DND-41 (cell line): ENCODE measurements at regions not wholly inside any gene's neighbourhood (a gene's known extent, or its start where the extent isn't known, plus 50 kb on each side); places are given as distances from the start of the nearest gene placed in this dataset.

Experiments used
- ATAC-seq: fragments of 200-7000 bp; cut with Tn5 transposase; 3 replicates; pipeline ENCODE4 v1.9.1; 2021; ENCODE audit warnings: low read depth; ENCODE audit not compliant: insufficient read depth
- DNase-seq: peaks from one replicate; pipeline ENCODE4 v3.0.0-alpha.2; 2020
- H2AFZ ChIP-seq: 2 replicates; pipeline ENCODE4 v1.6.0; 2012; ENCODE audit warnings: low read depth, low read length
- H3K27ac ChIP-seq: 2 replicates; pipeline ENCODE4 v1.5.1; 2012; ENCODE audit warnings: low read length, inconsistent platforms
- H3K27me3 ChIP-seq: fragments of 200-600 bp; sonication (generic); 2 replicates; pipeline ENCODE4 v1.6.0; 2012; ENCODE audit warnings: low read length, mild to moderate bottlenecking, inconsistent platforms; ENCODE audit not compliant: insufficient read depth, poor library complexity
- H3K36me3 ChIP-seq: 2 replicates; pipeline ENCODE4 v1.5.1; 2012; ENCODE audit warnings: low read length, inconsistent platforms; ENCODE audit not compliant: insufficient read depth
- H3K4me1 ChIP-seq: 2 replicates; pipeline ENCODE4 v1.5.1; 2012; ENCODE audit warnings: mild to moderate bottlenecking, low read length; ENCODE audit not compliant: insufficient read depth
- H3K4me2 ChIP-seq: 2 replicates; pipeline ENCODE4 v1.6.0; 2012; ENCODE audit warnings: mild to moderate bottlenecking, moderate library complexity, low read length, inconsistent platforms; ENCODE audit not compliant: insufficient read depth
- H3K4me3 ChIP-seq, 2 experiments: fragments of 200-600 bp in 1 of 2; shearing (Covaris generic) in 1 of 2; 2 replicates each; pipeline ENCODE4 v1.5.1; 2012 to 2016; ENCODE audit warnings: inconsistent platforms in 2 of 2, low read length in 2 of 2, mild to moderate bottlenecking in 2 of 2, low read depth in 1 of 2, moderate library complexity in 1 of 2
- H3K79me2 ChIP-seq: 2 replicates; pipeline ENCODE4 v1.6.0; 2012; ENCODE audit warnings: low read length, inconsistent platforms; ENCODE audit not compliant: insufficient read depth
- H3K9ac ChIP-seq: 2 replicates; pipeline ENCODE4 v1.6.0; 2012; ENCODE audit warnings: low read depth, mild to moderate bottlenecking, inconsistent platforms, low read length, moderate library complexity
- H3K9me3 ChIP-seq: 2 replicates; pipeline ENCODE4 v1.5.1; 2012; ENCODE audit warnings: low read length, moderate library complexity, mild to moderate bottlenecking, inconsistent platforms; ENCODE audit not compliant: insufficient read depth, severe bottlenecking
- H4K20me1 ChIP-seq: 2 replicates; pipeline ENCODE4 v1.6.0; 2012; ENCODE audit warnings: low read length; ENCODE audit not compliant: insufficient read depth
- EZH2 ChIP-seq: IDR thresholded peaks from 3 replicates; pipeline ENCODE4 v1.6.1; 2012; ENCODE audit warnings: borderline replicate concordance, low read depth, mild to moderate bottlenecking, moderate library complexity, low read length, inconsistent platforms; ENCODE audit not compliant: severe bottlenecking
- TF ChIP-seq, protein P1 (sequence below): IDR thresholded peaks from 2 replicates; pipeline ENCODE4 v1.5.1; 2012; ENCODE audit warnings: borderline replicate concordance, low read length, moderate library complexity, mild to moderate bottlenecking; ENCODE audit not compliant: poor library complexity, severe bottlenecking; ENCODE audit errors: extremely low read depth

DNA sequence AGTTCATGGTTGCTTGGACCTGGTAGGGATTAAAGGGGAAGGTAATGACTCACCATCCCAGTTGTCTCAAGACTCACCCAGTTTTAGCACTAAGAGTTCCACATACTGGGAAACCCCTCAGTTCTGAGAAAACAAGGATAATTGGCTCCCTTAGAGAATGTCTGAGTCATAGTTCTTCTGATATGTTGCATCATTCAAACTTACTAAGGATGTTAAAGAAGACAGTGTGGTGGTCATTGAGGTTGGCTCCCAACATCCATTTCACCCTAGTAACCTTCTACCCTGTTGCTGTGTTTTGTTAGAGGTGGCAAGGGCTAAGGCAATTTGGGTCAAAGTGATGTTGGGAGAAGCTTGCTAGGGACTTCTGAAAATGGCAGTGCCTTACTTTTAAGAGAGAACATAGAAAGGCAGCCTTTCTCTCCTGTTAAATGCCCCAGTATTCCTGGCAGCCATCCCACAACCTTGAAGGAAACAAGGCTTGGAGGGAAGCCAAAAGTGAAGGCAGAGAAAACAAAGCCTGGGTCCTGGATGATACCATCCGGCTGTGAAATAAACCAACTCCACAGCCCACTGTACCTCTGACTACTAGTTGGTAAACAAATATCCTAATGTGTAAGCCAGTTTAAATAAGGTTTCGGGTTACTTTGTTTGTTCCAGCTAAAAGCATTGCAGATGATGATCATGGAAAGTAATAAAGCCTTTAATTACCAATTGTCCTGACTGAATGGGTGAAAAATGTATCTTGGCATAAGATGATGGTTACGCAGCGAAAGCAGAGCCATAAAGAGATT, 80.4 kb upstream of the ADAMTSL1 start:
- Histone ChIP-seq H3K27ac (no peak overlapping the region), H3K79me2 (no peaks in the 10 kb centered on the region), H3K27me3 (peaks cover 11% of the 10 kb centered on the region), H3K36me3 (no peaks in the 10 kb centered on the region), H2AFZ (no peak overlapping the region), H4K20me1 (no peaks in the 10 kb centered on the region), H3K9ac (no peak overlapping the region), H3K4me1 (no peaks in the 10 kb centered on the region), H3K9me3 (no peaks in the 10 kb centered on the region), H3K4me2 (no peak overlapping the region), H3K4me3 (no peak overlapping the region)
- DNase-seq (no peak), ATAC-seq (no peak)
- TF ChIP-seq, protein P1, sequence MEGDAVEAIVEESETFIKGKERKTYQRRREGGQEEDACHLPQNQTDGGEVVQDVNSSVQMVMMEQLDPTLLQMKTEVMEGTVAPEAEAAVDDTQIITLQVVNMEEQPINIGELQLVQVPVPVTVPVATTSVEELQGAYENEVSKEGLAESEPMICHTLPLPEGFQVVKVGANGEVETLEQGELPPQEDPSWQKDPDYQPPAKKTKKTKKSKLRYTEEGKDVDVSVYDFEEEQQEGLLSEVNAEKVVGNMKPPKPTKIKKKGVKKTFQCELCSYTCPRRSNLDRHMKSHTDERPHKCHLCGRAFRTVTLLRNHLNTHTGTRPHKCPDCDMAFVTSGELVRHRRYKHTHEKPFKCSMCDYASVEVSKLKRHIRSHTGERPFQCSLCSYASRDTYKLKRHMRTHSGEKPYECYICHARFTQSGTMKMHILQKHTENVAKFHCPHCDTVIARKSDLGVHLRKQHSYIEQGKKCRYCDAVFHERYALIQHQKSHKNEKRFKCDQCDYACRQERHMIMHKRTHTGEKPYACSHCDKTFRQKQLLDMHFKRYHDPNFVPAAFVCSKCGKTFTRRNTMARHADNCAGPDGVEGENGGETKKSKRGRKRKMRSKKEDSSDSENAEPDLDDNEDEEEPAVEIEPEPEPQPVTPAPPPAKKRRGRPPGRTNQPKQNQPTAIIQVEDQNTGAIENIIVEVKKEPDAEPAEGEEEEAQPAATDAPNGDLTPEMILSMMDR, result no peak
- no peak for TF ChIP-seq EZH2

DNA sequence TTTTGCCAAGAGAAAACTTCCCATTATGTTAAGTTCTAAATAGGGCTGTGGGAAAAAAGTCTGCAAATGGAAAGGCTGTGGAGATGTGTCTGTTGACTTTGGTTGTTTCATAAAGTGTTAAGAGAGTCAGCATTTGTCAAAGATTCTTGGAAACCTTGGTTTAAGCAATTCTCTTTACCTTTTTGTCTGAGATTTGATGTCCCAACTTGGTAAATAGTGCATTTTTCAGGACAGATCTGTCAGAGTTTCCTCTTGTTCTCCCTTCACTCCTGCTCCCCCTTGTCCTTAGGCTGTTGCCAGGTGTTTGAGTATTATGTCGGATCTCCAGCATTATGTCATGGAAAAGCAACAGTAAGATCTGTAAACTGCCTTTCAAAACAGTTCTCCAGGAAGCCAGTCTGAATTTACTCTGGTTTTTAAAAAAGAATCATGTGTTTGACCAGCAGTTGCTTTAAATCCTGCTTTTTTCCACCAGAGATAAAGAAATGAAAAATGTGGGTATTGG, 79.1 kb upstream of the ADAMTSL1 start:
- Histone ChIP-seq H3K27me3 (peaks cover 11% of the 10 kb centered on the region), H3K9me3 (no peaks in the 10 kb centered on the region), H3K9ac (no peak overlapping the region), H4K20me1 (no peaks in the 10 kb centered on the region), H3K4me1 (no peaks in the 10 kb centered on the region), H2AFZ (no peak overlapping the region), H3K27ac (no peak overlapping the region), H3K79me2 (no peaks in the 10 kb centered on the region), H3K4me3 (no peak overlapping the region), H3K36me3 (no peaks in the 10 kb centered on the region), H3K4me2 (no peak overlapping the region)
- ATAC-seq (no peak), DNase-seq (no peak)
- TF ChIP-seq, protein P1, result no peak
- TF ChIP-seq EZH2, result no peak

DNA sequence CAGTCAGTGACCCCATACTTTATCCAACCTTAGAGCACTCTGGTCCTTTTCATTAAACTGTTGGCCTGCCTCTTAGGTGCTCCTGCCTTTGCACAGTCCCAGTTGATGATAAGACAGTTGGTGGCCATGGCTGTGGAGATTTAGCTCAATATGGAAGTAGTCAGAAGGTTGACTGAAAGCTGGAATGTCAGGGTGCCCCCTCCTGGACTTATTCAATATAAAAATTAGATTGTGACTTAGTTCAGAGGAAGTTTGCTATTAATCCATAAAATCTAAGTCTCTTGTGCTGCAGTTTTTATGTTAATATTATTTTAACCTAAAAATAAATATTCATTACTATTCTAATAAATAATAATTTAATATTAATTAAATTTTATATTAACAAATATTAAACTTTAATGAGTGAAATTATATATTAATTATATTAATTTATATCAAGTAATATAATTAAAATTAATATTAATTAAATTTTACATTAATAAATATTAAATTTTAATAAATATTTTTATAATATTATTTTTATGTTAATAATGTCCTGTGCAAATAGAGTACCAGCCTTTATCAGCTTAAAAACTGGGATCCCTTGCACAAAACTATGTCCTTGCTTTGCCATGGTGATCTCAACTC, 77.7 kb upstream of the ADAMTSL1 start:
- no peaks in the 10 kb centered on the region for H4K20me1 ChIP-seq
- TF ChIP-seq, protein P1, result peak; percentile 12
- no peak for TF ChIP-seq EZH2
- no peak overlapping the region for H3K4me2 ChIP-seq
- no peak for ATAC-seq
- no peak overlapping the region for H2AFZ ChIP-seq
- no peak overlapping the region for H3K4me3 ChIP-seq
- DNase-seq, result no peak
- peaks cover 9% of the 10 kb centered on the region for H3K27me3 ChIP-seq
- no peaks in the 10 kb centered on the region for H3K79me2 ChIP-seq
- no peak overlapping the region for H3K27ac ChIP-seq
- H3K9me3 ChIP-seq, result no peaks in the 10 kb centered on the region
- H3K9ac ChIP-seq, result no peak overlapping the region
- no peaks in the 10 kb centered on the region for H3K36me3 ChIP-seq
- no peaks in the 10 kb centered on the region for H3K4me1 ChIP-seq
